Ishikawa (cell line): ENCODE measurements at regions not wholly inside any gene's neighbourhood (a gene's known extent, or its start where the extent isn't known, plus 50 kb on each side); places are given as distances from the start of the nearest gene placed in this dataset.

Source experiments
- CEBPB ChIP-seq: IDR thresholded peaks from 2 replicates; pipeline ENCODE4 v1.6.1; 2012
- CREB1 ChIP-seq: IDR thresholded peaks from 2 replicates; pipeline ENCODE4 v1.6.1; 2012; ENCODE audit warnings: low read depth
- EGR1 ChIP-seq: IDR thresholded peaks from 2 replicates; pipeline ENCODE4 v1.6.1; 2012
- EP300 ChIP-seq: IDR thresholded peaks from 2 replicates; pipeline ENCODE4 v1.6.1; 2012; ENCODE audit warnings: borderline replicate concordance
- FOXM1 ChIP-seq: IDR thresholded peaks from 2 replicates; pipeline ENCODE4 v1.6.1; 2012; ENCODE audit warnings: low read depth, borderline replicate concordance
- MAX ChIP-seq: IDR thresholded peaks from 2 replicates; pipeline ENCODE4 v1.6.1; 2012
- NFIC ChIP-seq: IDR thresholded peaks from 2 replicates; pipeline ENCODE4 v1.6.1; 2012
- RAD21 ChIP-seq: IDR thresholded peaks from 2 replicates; pipeline ENCODE4 v1.6.1; 2012; ENCODE audit warnings: low read depth
- REST ChIP-seq: IDR thresholded peaks from 2 replicates; pipeline ENCODE4 v1.6.1; 2012; ENCODE audit warnings: low read depth, mild to moderate bottlenecking
- TAF1 ChIP-seq: IDR thresholded peaks from 2 replicates; pipeline ENCODE4 v1.6.1; 2012; ENCODE audit warnings: low read depth, mild to moderate bottlenecking
- TCF12 ChIP-seq: IDR thresholded peaks from 2 replicates; pipeline ENCODE4 v1.6.1; 2012; ENCODE audit warnings: low read depth
- TEAD4 ChIP-seq: IDR thresholded peaks from 2 replicates; pipeline ENCODE4 v1.6.1; 2012
- USF1 ChIP-seq: IDR thresholded peaks from 2 replicates; pipeline ENCODE4 v1.6.1; 2012
- YY1 ChIP-seq: IDR thresholded peaks from 2 replicates; pipeline ENCODE4 v1.6.1; 2012; ENCODE audit warnings: low read depth
- ZBTB7A ChIP-seq: IDR thresholded peaks from 2 replicates; pipeline ENCODE4 v1.6.1; 2012; ENCODE audit warnings: low read depth

- no peak for TF ChIP-seq TAF1
- no peak for TF ChIP-seq CREB1
- TF ChIP-seq TCF12 = no peak
- TF ChIP-seq USF1 = no peak
- no peak for TF ChIP-seq YY1
- no peak for TF ChIP-seq RAD21
- TF ChIP-seq TEAD4 = no peak
- TF ChIP-seq CEBPB = no peak
- no peak for TF ChIP-seq FOXM1
These were observed 67.6 kb upstream of the SLC25A33 start for GRCh38 chr1:9471679-9472078.

GRCh38 chr1:9472386-9473031 lies 66.8 kb upstream of the SLC25A33 start:
- TF ChIP-seq CEBPB (no peak), FOXM1 (no peak), CREB1 (no peak), TCF12 (no peak), TAF1 (no peak), EGR1 (no peak), EP300 (no peak), YY1 (no peak), TEAD4 (no peak)

- TF ChIP-seq RAD21 (no peak), TCF12 (no peak), TAF1 (no peak), FOXM1 (no peak), CEBPB (no peak), USF1 (no peak), REST (no peak), CREB1 (no peak), EGR1 (no peak), YY1 (no peak), ZBTB7A (no peak)
These were observed 66.0 kb upstream of the SLC25A33 start for GRCh38 chr1:9473032-9473807.

GRCh38 chr1:9475061-9475627 lies 64.1 kb upstream of the SLC25A33 start:
- TF ChIP-seq CEBPB (no peak), EGR1 (no peak), FOXM1 (no peak), YY1 (no peak), EP300 (no peak), NFIC (no peak), TAF1 (no peak), RAD21 (no peak), CREB1 (no peak), ZBTB7A (no peak), USF1 (no peak), MAX (no peak), TEAD4 (no peak), TCF12 (no peak), REST (no peak)

- TF ChIP-seq MAX (no peak), REST (no peak), EP300 (no peak), EGR1 (no peak), USF1 (no peak), TCF12 (no peak), YY1 (no peak), FOXM1 (no peak), NFIC (no peak), ZBTB7A (no peak), CEBPB (no peak), RAD21 (no peak), TEAD4 (no peak), CREB1 (no peak), TAF1 (no peak)
These were observed 62.3 kb upstream of the SLC25A33 start for GRCh38 chr1:9476790-9477463.
